ENCODE measurements at regions not wholly inside any gene's neighbourhood (a gene's known extent, or its start where the extent isn't known, plus 50 kb on each side); places are given as distances from the start of the nearest gene placed in this dataset.
"Not testable (repeated sequence)": the region's sequence is repeated elsewhere in the genome, so short reads cannot be mapped to it uniquely, and the experiment has no call there.

- DNase-seq = no peak
These were observed 391.7 kb downstream of the TFEC start for GRCh38 chr7:115638853-115639252.

- no peak for DNase-seq
These were observed 393.4 kb downstream of the TFEC start for GRCh38 chr7:115637128-115637527.

- DNase-seq = no peak
These were observed 394.7 kb downstream of the TFEC start for GRCh38 chr7:115635876-115636275.

- DNase-seq = peak; percentile 32
These were observed 395.2 kb downstream of the TFEC start for GRCh38 chr7:115635376-115635775.

GRCh38 chr7:115634633-115635032 is 395.9 kb downstream of the TFEC start:
- DNase-seq = no peak

GRCh38 chr7:115632636-115633035 is 397.9 kb downstream of the TFEC start:
- no peak for DNase-seq

GRCh38 chr7:115631782-115632181 is 398.8 kb downstream of the TFEC start:
- DNase-seq = peak; percentile 11

GRCh38 chr7:115630049-115630448 is 400.5 kb downstream of the TFEC start:
- no peak for DNase-seq

- DNase-seq = peak; percentile 81
These were observed 411.9 kb downstream of the TFEC start for GRCh38 chr7:115618676-115619075.

GRCh38 chr7:115613836-115614235 is 416.7 kb downstream of the TFEC start:
- no peak for DNase-seq

GRCh38 chr7:115603416-115603815 is 427.1 kb downstream of the TFEC start:
- DNase-seq = no peak

GRCh38 chr7:115600207-115600606 is 430.4 kb downstream of the TFEC start:
- DNase-seq = peak; percentile 48

GRCh38 chr7:115599184-115599583 is 431.4 kb downstream of the TFEC start:
- DNase-seq = not testable (repeated sequence)

GRCh38 chr7:115597220-115597619 is 433.3 kb downstream of the TFEC start:
- not testable (repeated sequence) for DNase-seq

- no peak for DNase-seq
These were observed 437.5 kb downstream of the TFEC start for GRCh38 chr7:115593111-115593510.

- DNase-seq = peak; percentile 16
These were observed 445.4 kb downstream of the TFEC start for GRCh38 chr7:115585015-115585718.

- no peak for DNase-seq
These were observed 447.6 kb downstream of the TFEC start for GRCh38 chr7:115582956-115583355.

- DNase-seq = no peak
These were observed 452.0 kb downstream of the TFEC start for GRCh38 chr7:115578576-115578975.

GRCh38 chr7:115574681-115575291 is 455.8 kb downstream of the TFEC start:
- DNase-seq = no peak

- no peak for DNase-seq
These were observed 458.5 kb downstream of the TFEC start for GRCh38 chr7:115572111-115572510.

- DNase-seq = peak; percentile 61
These were observed 469.0 kb downstream of the TFEC start for GRCh38 chr7:115561335-115562110.

- DNase-seq = no peak
These were observed 470.7 kb downstream of the TFEC start for GRCh38 chr7:115559877-115560276.

GRCh38 chr7:115558161-115558560 is 472.4 kb downstream of the TFEC start:
- peak; percentile 78 for DNase-seq

- DNase-seq = not testable (repeated sequence)
These were observed 473.3 kb downstream of the TFEC start for GRCh38 chr7:115557296-115557695.

Data from fibroblast of skin of abdomen (primary cell).